ENCODE measurements at regions not wholly inside any gene's neighbourhood (a gene's known extent, or its start where the extent isn't known, plus 50 kb on each side); places are given as distances from the start of the nearest gene placed in this dataset.

DNA sequence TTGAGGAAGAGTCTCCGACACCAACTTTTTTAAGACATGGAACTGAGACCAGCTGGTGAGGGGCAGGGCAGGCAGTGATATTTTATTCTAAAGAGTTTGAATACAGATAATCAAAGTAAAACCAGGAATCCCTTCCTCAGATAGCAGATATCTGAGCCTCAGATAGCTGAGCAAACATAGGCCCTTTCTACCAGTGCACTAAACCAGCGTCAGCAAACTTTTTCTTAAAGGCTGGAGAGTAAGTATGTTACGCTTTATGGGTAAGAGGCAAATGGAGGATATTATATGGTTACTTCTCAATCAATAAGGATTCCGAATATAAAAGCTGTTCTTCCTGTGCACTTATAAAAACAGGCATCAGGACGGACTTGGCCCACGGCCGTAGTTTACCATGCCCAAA, 73.9 kb downstream of the WNT5A start:
- no peak for TF ChIP-seq CTCF (conservative IDR thresholded peaks at IDR 0.05)
- H3K27ac ChIP-seq: no peak overlapping the region

GRCh38 chr3:55412545-55412944, 74.6 kb downstream of the WNT5A start:
- H3K27ac ChIP-seq: no peak overlapping the region
- TF ChIP-seq CTCF (conservative IDR thresholded peaks at IDR 0.05): no peak

DNA sequence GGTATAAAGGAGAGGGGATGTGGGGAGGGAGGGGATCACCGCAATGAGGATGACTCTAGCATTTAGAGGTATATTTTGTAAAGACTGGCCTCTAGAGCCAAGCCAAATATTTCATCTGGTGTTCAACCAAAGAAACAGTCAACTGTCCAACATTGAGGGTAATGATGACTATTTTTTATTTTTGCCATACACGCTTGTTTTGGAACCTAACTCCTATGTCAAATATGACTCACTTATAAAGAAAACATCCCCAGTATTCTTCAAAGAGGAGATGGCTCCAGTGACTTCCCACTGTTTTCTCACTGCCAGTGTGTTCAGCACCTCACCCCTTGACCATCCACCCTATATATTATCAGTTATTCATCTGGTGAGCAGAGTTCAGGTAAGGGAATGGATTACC, 77.3 kb downstream of the WNT5A start:
- TF ChIP-seq CTCF (conservative IDR thresholded peaks at IDR 0.05): no peak
- no peak overlapping the region for H3K27ac ChIP-seq

- TF ChIP-seq CTCF (conservative IDR thresholded peaks at IDR 0.05): 0 out of 2 replicates have a peak, but pooled peaks have one; percentile 3
These were observed 78.8 kb downstream of the WNT5A start for GRCh38 chr3:55408193-55408826.

GRCh38 chr3:55407426-55407820, 79.7 kb downstream of the WNT5A start:
- TF ChIP-seq CTCF (conservative IDR thresholded peaks at IDR 0.05): no peak
- no peak overlapping the region for H3K27ac ChIP-seq

More at GRCh38 chr3:55408193-55408826, 78.8 kb downstream of the WNT5A start:
- H3K27ac ChIP-seq: peak overlapping the region; percentile 11; the same call in 1 of the 2 replicates

DNA sequence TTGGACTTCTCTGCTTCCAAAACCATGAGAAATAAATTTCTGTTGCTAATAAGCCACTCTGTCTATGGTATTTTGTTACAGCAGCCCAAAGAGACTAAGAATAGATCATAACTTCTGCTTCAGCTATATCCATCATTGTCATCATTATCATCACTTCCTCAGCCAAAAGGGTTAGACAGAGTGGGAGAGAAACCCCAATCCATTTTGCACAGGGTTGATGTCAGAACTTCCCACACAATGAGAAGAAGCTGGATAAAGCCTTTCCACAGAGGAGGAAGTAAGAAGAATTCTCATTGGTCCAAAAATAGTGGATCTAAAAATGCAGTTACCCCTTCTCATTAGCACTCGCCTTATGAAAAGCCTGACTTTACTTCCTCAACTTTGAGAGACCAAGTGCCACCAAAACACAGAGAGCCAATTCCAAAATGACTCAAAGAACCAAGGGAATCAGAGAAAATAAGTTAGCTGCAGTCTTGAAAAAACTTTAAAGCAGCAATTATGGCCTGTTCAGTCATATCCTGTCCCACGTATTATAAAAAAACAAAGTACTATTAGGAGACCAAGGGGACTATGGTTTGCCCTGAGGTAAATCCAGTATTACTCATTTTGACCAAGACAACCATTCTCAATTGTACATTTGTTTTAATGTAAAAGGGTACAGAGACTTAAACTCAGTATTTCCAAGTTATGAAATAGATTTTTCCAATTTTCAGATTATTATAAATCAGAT, 80.2 kb downstream of the WNT5A start:
- no peak for TF ChIP-seq CTCF (conservative IDR thresholded peaks at IDR 0.05)
- H3K27ac ChIP-seq: no peak overlapping the region

DNA sequence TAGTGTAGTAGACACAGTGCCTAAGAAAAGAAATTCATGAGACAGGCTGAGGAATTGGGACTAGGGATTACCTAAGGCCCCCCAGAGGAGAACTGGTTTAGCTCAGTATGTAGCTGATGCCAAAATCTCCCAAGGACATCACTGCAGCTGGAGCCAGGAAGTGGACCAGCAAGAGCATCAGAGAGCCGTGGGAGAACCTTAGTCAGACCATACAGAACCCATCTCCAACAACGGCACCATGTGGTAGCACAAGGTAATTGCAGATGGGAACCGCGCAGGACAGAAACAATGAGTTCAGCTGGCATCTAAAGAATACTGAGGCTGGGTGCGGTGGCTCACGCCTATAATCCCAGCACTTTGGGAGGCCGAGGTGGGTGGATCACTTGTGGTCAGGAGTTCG, 81.7 kb downstream of the WNT5A start:
- TF ChIP-seq CTCF (conservative IDR thresholded peaks at IDR 0.05): peak; percentile 42
- H3K27ac ChIP-seq: no peak overlapping the region
